Gastroesophageal sphincter (tissue), 4 donors: ENCODE measurements at regions not wholly inside any gene's neighbourhood (a gene's known extent, or its start where the extent isn't known, plus 50 kb on each side); places are given as distances from the start of the nearest gene placed in this dataset.

Source experiments
- ATAC-seq: fragments of 150-250 bp; one replicate; pipeline ENCODE4 v1.9.1; 2016; ENCODE audit warnings: mild to moderate bottlenecking, moderate library complexity
- H3K27ac ChIP-seq, 4 donors: fragments of 200-600 bp; sonication (generic) in 3 of 4; 1 replicate in 3 of 4; 2 replicates in 1 of 4; pipeline ENCODE4 v1.5.1; 2016 to 2019
- H3K27me3 ChIP-seq: fragments of 200-600 bp; sonication (generic); one replicate; pipeline ENCODE4 v1.5.1; 2019
- H3K36me3 ChIP-seq, 2 donors: fragments of 200-600 bp; sonication (generic); one replicate each; pipeline ENCODE4 v1.5.1; 2019; ENCODE audit warnings: control low read depth in 1 of 2
- H3K4me1 ChIP-seq, 3 donors: fragments of 200-600 bp; sonication (generic); 1 replicate in 2 of 3; 2 replicates in 1 of 3; pipeline ENCODE4 v1.5.1; 2016 to 2019; ENCODE audit warnings: control low read depth in 2 of 3
- H3K4me3 ChIP-seq, 2 donors: fragments of 200-600 bp; sonication (generic); one replicate each; pipeline ENCODE4 v1.5.1; 2019; ENCODE audit warnings: mild to moderate bottlenecking in 1 of 2, moderate library complexity in 1 of 2
- H3K9me3 ChIP-seq, 3 donors: fragments of 200-600 bp; sonication (generic); one replicate each; pipeline ENCODE4 v1.5.1; 2017 to 2019; ENCODE audit warnings: control low read depth in 2 of 3
- CTCF ChIP-seq, 4 experiments: fragments of 200-600 bp in 2 of 4; fragments of 450-650 bp in 2 of 4; sonication (generic) in 1 of 4; IDR thresholded peaks; one replicate each; pipeline ENCODE4 v1.5.1; 2017 to 2019; ENCODE audit warnings: antibody characterized with exemption in 4 of 4, mild to moderate bottlenecking in 2 of 4, moderate library complexity in 2 of 4
- EP300 ChIP-seq: sonication (generic); formaldehyde crosslinking; IDR thresholded peaks from one replicate; pipeline ENCODE4 v1.6.1; 2017; ENCODE audit warnings: antibody characterized with exemption, mild to moderate bottlenecking
- POLR2A ChIP-seq, 2 donors: fragments of 450-650 bp; IDR thresholded peaks; one replicate each; pipeline ENCODE4 v1.6.1; 2017; ENCODE audit warnings: antibody characterized with exemption in 2 of 2, mild to moderate bottlenecking in 2 of 2, moderate library complexity in 1 of 2
- POLR2AphosphoS5 ChIP-seq: sonication (generic); formaldehyde crosslinking; IDR thresholded peaks from one replicate; pipeline ENCODE4 v1.6.1; 2017; ENCODE audit warnings: antibody characterized with exemption
- WGBS, 2 donors: methylation state at CpG; one replicate each; pipeline ENCODE4 v1.1.5; 2018; ENCODE audit warnings: low coverage in 1 of 2; 5-methylcytosine and 5-hydroxymethylcytosine counted together

DNA sequence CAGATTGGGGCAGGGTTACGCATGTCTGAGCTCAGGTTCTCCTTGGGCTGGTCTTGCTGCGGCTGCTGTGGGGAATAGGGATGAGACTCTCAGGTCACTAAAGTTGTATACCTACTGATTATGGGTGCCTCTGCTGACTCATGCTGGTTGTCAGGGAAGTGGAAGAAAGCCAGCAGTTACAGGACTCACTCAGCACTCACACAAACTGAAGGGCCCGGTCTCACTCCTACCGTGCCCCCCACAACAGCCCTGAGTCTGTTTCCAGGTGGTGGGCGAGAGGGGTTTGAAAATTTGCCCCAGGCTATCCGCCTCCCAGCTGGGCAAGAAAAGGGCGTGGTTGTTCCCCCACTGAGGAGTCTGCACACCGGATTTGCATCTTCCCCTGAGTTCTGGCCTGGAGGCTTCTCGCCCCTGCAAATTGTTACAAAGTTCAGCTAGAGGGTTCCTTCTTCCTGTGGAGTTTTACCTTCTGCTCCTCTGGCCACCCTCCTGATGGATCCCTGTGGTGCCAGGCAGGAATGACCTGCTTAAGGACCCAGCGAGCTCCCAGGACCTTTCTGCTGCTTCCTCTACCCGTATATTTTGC, 659.2 kb downstream of the HDGFL1 start:
- 94 to 96% methylated on average over 4 to 10 of the region's 11 CpGs for WGBS, 2 donors
- no peaks in the 10 kb centered on the region for H3K36me3 ChIP-seq
- H3K9me3 ChIP-seq = no peaks in the 10 kb centered on the region
- ATAC-seq = no peak
- H3K4me3 ChIP-seq = no peak overlapping the region
- H3K4me1 ChIP-seq = no peaks in the 10 kb centered on the region
- TF ChIP-seq EP300 = no peak
- H3K27ac ChIP-seq = no peak overlapping the region
- no peaks in the 10 kb centered on the region for H3K27me3 ChIP-seq

GRCh38 chr6:23243854-23244253, 674.5 kb downstream of the HDGFL1 start:
- no peak overlapping the region for H3K27ac ChIP-seq
- 56 to 83% methylated on average over 2 to 5 of the region's 5 CpGs for WGBS, 2 donors
- no peak for ATAC-seq

GRCh38 chr6:23244300-23244699, 674.9 kb downstream of the HDGFL1 start:
- no peak for ATAC-seq
- Histone ChIP-seq H3K9me3 (no peaks in the 10 kb centered on the region), H3K4me1 (no peaks in the 10 kb centered on the region), H3K27me3 (no peaks in the 10 kb centered on the region), H3K4me3 (no peak overlapping the region), H3K27ac (no peak overlapping the region), H3K36me3 (no peaks in the 10 kb centered on the region)
- no peak for TF ChIP-seq POLR2A (IDR thresholded peaks at IDR 0.05)
- no peak for TF ChIP-seq POLR2AphosphoS5
- no peak for TF ChIP-seq CTCF (IDR thresholded peaks at IDR 0.05)
- TF ChIP-seq EP300 = no peak

More at GRCh38 chr6:23243854-23244253, 674.5 kb downstream of the HDGFL1 start:
- no peaks in the 10 kb centered on the region for H3K9me3 ChIP-seq
- no peak overlapping the region for H3K4me3 ChIP-seq
- no peak for TF ChIP-seq POLR2A (IDR thresholded peaks at IDR 0.05)
- no peaks in the 10 kb centered on the region for H3K27me3 ChIP-seq
- no peaks in the 10 kb centered on the region for H3K36me3 ChIP-seq
- H3K4me1 ChIP-seq = no peaks in the 10 kb centered on the region

DNA sequence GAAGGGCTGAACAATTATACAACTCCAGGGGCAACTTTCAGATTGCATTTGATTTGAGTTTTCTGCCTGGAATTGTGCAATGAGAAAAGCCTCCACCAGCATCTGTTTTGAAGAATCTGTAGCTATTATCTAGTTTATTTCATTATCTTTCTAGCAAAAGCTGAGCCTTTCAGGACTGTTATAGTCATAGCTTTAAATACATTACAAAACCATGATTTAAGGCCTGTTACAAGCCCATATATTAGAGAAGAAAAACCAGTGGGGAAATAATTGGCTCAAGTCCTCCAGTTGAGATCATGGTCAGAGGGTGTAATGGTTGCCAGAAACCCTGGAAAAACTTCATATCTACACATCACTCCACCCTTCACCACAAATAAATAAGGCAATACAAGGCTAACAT, 676.2 kb downstream of the HDGFL1 start:
- Histone ChIP-seq H3K4me1 (no peaks in the 10 kb centered on the region), H3K27ac (no peak overlapping the region), H3K9me3 (no peaks in the 10 kb centered on the region), H3K4me3 (no peak overlapping the region), H3K36me3 (no peaks in the 10 kb centered on the region), H3K27me3 (no peaks in the 10 kb centered on the region)
- no peak for ATAC-seq
- no peak for TF ChIP-seq EP300
- no peak for TF ChIP-seq POLR2AphosphoS5
- TF ChIP-seq POLR2A (IDR thresholded peaks at IDR 0.05) = no peak
- no peak for TF ChIP-seq CTCF (IDR thresholded peaks at IDR 0.05)

GRCh38 chr6:23246896-23247295, 677.5 kb downstream of the HDGFL1 start:
- H3K4me1 ChIP-seq = no peaks in the 10 kb centered on the region
- H3K4me3 ChIP-seq = no peak overlapping the region
- ATAC-seq = no peak
- H3K9me3 ChIP-seq = no peaks in the 10 kb centered on the region
- no peaks in the 10 kb centered on the region for H3K36me3 ChIP-seq
- WGBS, 2 donors = 84 to 95% methylated on average over 4 of the region's 4 CpGs
- TF ChIP-seq EP300 = no peak
- TF ChIP-seq POLR2A (IDR thresholded peaks at IDR 0.05) = no peak
- no peak for TF ChIP-seq POLR2AphosphoS5
- TF ChIP-seq CTCF (IDR thresholded peaks at IDR 0.05) = no peak
- H3K27ac ChIP-seq = no peak overlapping the region
- no peaks in the 10 kb centered on the region for H3K27me3 ChIP-seq

- Histone ChIP-seq H3K27me3 (no peaks in the 10 kb centered on the region), H3K27ac (no peak overlapping the region), H3K4me3 (no peak overlapping the region), H3K9me3 (no peaks in the 10 kb centered on the region), H3K4me1 (no peaks in the 10 kb centered on the region), H3K36me3 (no peaks in the 10 kb centered on the region)
- 81 to 92% methylated on average over 2 of the region's 2 CpGs for WGBS, 2 donors
- no peak for TF ChIP-seq EP300
- TF ChIP-seq POLR2A (IDR thresholded peaks at IDR 0.05) = no peak
- TF ChIP-seq POLR2AphosphoS5 = no peak
- no peak for TF ChIP-seq CTCF (IDR thresholded peaks at IDR 0.05)
- ATAC-seq = no peak
These were observed 681.2 kb downstream of the HDGFL1 start for GRCh38 chr6:23250556-23250955.
